Cardiac fibroblast (primary cell): ENCODE measurements at regions not wholly inside any gene's neighbourhood (a gene's known extent, or its start where the extent isn't known, plus 50 kb on each side); places are given as distances from the start of the nearest gene placed in this dataset.
"Not testable (repeated sequence)": the region's sequence is repeated elsewhere in the genome, so short reads cannot be mapped to it uniquely, and the experiment has no call there.

Source experiments
- DNase-seq, 2 donors: peaks; one replicate each; pipeline versions ENCODE4 v3.0.0 to v3.0.0-alpha.2; 2010; ENCODE audit warnings: low read depth in 2 of 2
- H3K4me3 ChIP-seq, 2 donors: replicated peaks in 1 of 2; 1 replicate in 1 of 2; 2 replicates in 1 of 2; pipeline ENCODE4 v1.5.1; 2011; ENCODE audit warnings: low read depth in 2 of 2, low read length in 2 of 2, mild to moderate bottlenecking in 2 of 2, moderate library complexity in 1 of 2
- TF ChIP-seq, protein P1 (sequence below): IDR thresholded peaks from one replicate; pipeline ENCODE4 v1.5.1; 2011; ENCODE audit warnings: low read depth, mild to moderate bottlenecking, low read length, inconsistent platforms

GRCh38 chr3:157861076-157861765 lies 245.0 kb downstream of the SHOX2 start:
- TF ChIP-seq, protein P1, sequence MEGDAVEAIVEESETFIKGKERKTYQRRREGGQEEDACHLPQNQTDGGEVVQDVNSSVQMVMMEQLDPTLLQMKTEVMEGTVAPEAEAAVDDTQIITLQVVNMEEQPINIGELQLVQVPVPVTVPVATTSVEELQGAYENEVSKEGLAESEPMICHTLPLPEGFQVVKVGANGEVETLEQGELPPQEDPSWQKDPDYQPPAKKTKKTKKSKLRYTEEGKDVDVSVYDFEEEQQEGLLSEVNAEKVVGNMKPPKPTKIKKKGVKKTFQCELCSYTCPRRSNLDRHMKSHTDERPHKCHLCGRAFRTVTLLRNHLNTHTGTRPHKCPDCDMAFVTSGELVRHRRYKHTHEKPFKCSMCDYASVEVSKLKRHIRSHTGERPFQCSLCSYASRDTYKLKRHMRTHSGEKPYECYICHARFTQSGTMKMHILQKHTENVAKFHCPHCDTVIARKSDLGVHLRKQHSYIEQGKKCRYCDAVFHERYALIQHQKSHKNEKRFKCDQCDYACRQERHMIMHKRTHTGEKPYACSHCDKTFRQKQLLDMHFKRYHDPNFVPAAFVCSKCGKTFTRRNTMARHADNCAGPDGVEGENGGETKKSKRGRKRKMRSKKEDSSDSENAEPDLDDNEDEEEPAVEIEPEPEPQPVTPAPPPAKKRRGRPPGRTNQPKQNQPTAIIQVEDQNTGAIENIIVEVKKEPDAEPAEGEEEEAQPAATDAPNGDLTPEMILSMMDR, result no peak
- DNase-seq, result no peak
- H3K4me3 ChIP-seq, result no peak overlapping the region

GRCh38 chr3:157859541-157859940 lies 246.7 kb downstream of the SHOX2 start:
- no peak for DNase-seq
- TF ChIP-seq, protein P1, result no peak
- no peak overlapping the region for H3K4me3 ChIP-seq

GRCh38 chr3:157858821-157859220 lies 247.4 kb downstream of the SHOX2 start:
- TF ChIP-seq, protein P1, result no peak
- no peak for DNase-seq
- no peak overlapping the region for H3K4me3 ChIP-seq

GRCh38 chr3:157857440-157857839 lies 248.8 kb downstream of the SHOX2 start:
- TF ChIP-seq, protein P1, result no peak

GRCh38 chr3:157856078-157856939 lies 249.9 kb downstream of the SHOX2 start:
- no peak overlapping the region for H3K4me3 ChIP-seq
- peak in 1 of 2 donors; percentile 3 for DNase-seq
- TF ChIP-seq, protein P1, result no peak

More at GRCh38 chr3:157857440-157857839, 248.8 kb downstream of the SHOX2 start:
- DNase-seq, result no peak
- H3K4me3 ChIP-seq, result no peak overlapping the region

- not testable (repeated sequence) for H3K4me3 ChIP-seq, DNase-seq
These were observed 260.4 kb downstream of the SHOX2 start for GRCh38 chr3:157845839-157846238.
